Smooth muscle cell (in vitro differentiated cells): ENCODE measurements at regions not wholly inside any gene's neighbourhood (a gene's known extent, or its start where the extent isn't known, plus 50 kb on each side); places are given as distances from the start of the nearest gene placed in this dataset.
"Not testable (repeated sequence)": the region's sequence is repeated elsewhere in the genome, so short reads cannot be mapped to it uniquely, and the experiment has no call there.

Experiments
- DNase-seq: peaks from one replicate; lab custom pipeline; 2025; ENCODE audit not compliant: unreplicated experiment; lab: John Stamatoyannopoulos, UW
- H2AFZ ChIP-seq: fragments of 200-600 bp; sonication (generic); 2 replicates; pipeline ENCODE4 v1.6.0; 2016; ENCODE audit warnings: antibody characterized with exemption, low read depth, mild to moderate bottlenecking
- H3F3A ChIP-seq: fragments of 200-600 bp; sonication (generic); 2 replicates; pipeline ENCODE4 v1.6.0; 2017; ENCODE audit warnings: antibody characterized with exemption, low read depth
- H3K27ac ChIP-seq: fragments of 200-600 bp; sonication (generic); 2 replicates; pipeline ENCODE4 v1.5.1; 2016; ENCODE audit warnings: low read depth, mild to moderate bottlenecking
- H3K27me3 ChIP-seq: fragments of 200-600 bp; sonication (generic); 2 replicates; pipeline ENCODE4 v1.6.1; 2016; ENCODE audit warnings: low read depth, mild to moderate bottlenecking
- H3K36me3 ChIP-seq: fragments of 200-600 bp; sonication (generic); 2 replicates; pipeline ENCODE4 v1.5.1; 2016; ENCODE audit warnings: low read depth
- H3K4me1 ChIP-seq: fragments of 200-600 bp; sonication (generic); 2 replicates; pipeline ENCODE4 v1.5.1; 2016; ENCODE audit warnings: low read depth
- H3K4me2 ChIP-seq: fragments of 200-600 bp; sonication (generic); 2 replicates; pipeline ENCODE4 v1.6.0; 2016; ENCODE audit warnings: mild to moderate bottlenecking
- H3K4me3 ChIP-seq: fragments of 200-600 bp; sonication (generic); 2 replicates; pipeline ENCODE4 v1.5.1; 2016; ENCODE audit warnings: mild to moderate bottlenecking
- H3K79me2 ChIP-seq: fragments of 200-600 bp; sonication (generic); 2 replicates; pipeline ENCODE4 v1.6.0; 2016; ENCODE audit warnings: low read depth, mild to moderate bottlenecking
- H3K9ac ChIP-seq: fragments of 200-600 bp; sonication (generic); 2 replicates; pipeline ENCODE4 v1.6.0; 2016; ENCODE audit warnings: low read depth
- H3K9me3 ChIP-seq: fragments of 200-600 bp; sonication (generic); replicated peaks from 2 replicates; pipeline ENCODE4 v1.5.1; 2016; ENCODE audit warnings: low read depth
- H4K20me1 ChIP-seq: fragments of 200-600 bp; sonication (generic); 2 replicates; pipeline ENCODE4 v1.6.0; 2016; ENCODE audit warnings: low read depth
- CTCF ChIP-seq: fragments of 200-600 bp; sonication (generic); IDR thresholded peaks from 2 replicates; pipeline ENCODE4 v1.5.1; 2017; ENCODE audit warnings: borderline replicate concordance, mild to moderate bottlenecking, antibody characterized with exemption; ENCODE audit not compliant: insufficient read depth, poor library complexity, severe bottlenecking
- WGBS: methylation state at CpG from one replicate; pipeline ENCODE4 v1.1.7; 2016; ENCODE audit warnings: low lambda C conversion rate; 5-methylcytosine and 5-hydroxymethylcytosine counted together

GRCh38 chr14:71432334-71433110 lies 499.7 kb upstream of the RGS6 start:
- no peak overlapping the region for H3K27ac ChIP-seq
- no peaks in the 10 kb centered on the region for H3K27me3 ChIP-seq
- 86% methylated on average over 3 of the region's 3 CpGs for WGBS
- no peak overlapping the region for H3K4me2 ChIP-seq
- no peak for TF ChIP-seq CTCF
- H3K9me3 ChIP-seq = no peaks in the 10 kb centered on the region
- H2AFZ ChIP-seq = no peak overlapping the region
- DNase-seq = no peak
- no peaks in the 10 kb centered on the region for H3F3A ChIP-seq
- H3K4me1 ChIP-seq = no peaks in the 10 kb centered on the region
- peaks cover 84% of the 10 kb centered on the region for H3K79me2 ChIP-seq
- H3K4me3 ChIP-seq = no peak overlapping the region
- H3K36me3 ChIP-seq = no peaks in the 10 kb centered on the region
- H3K9ac ChIP-seq = no peak overlapping the region
- peaks cover 92% of the 10 kb centered on the region for H4K20me1 ChIP-seq

GRCh38 chr14:71433303-71433702 lies 498.9 kb upstream of the RGS6 start:
- Histone ChIP-seq H3K9ac (no peak overlapping the region), H3K4me2 (no peak overlapping the region), H3K36me3 (no peaks in the 10 kb centered on the region), H3K27me3 (no peaks in the 10 kb centered on the region), H2AFZ (no peak overlapping the region), H3F3A (no peaks in the 10 kb centered on the region), H3K27ac (no peak overlapping the region), H3K9me3 (no peaks in the 10 kb centered on the region), H4K20me1 (peaks cover 95% of the 10 kb centered on the region), H3K79me2 (peaks cover 82% of the 10 kb centered on the region), H3K4me1 (peaks cover 8% of the 10 kb centered on the region), H3K4me3 (no peak overlapping the region)
- no peak for TF ChIP-seq CTCF
- 98% methylated on average over 8 of the region's 8 CpGs for WGBS
- DNase-seq = no peak

- Histone ChIP-seq H3K4me1 (peaks cover 11% of the 10 kb centered on the region), H3K79me2 (peaks cover 75% of the 10 kb centered on the region), H4K20me1 (peaks cover 94% of the 10 kb centered on the region)
- not testable (repeated sequence) for H3K27me3 ChIP-seq, H3K4me2 ChIP-seq, H3K27ac ChIP-seq, H2AFZ ChIP-seq, H3K9ac ChIP-seq, H3K9me3 ChIP-seq, H3K4me3 ChIP-seq, DNase-seq, H3F3A ChIP-seq, H3K36me3 ChIP-seq
- 93% methylated on average over 2 of the region's 2 CpGs for WGBS
Measured at GRCh38 chr14:71435641-71436040, 496.6 kb upstream of the RGS6 start.

GRCh38 chr14:71437870-71438269 lies 494.4 kb upstream of the RGS6 start:
- Histone ChIP-seq H3K79me2 (peaks cover 75% of the 10 kb centered on the region), H3K4me3 (no peak overlapping the region), H3K27ac (no peak overlapping the region), H3F3A (no peaks in the 10 kb centered on the region), H3K4me2 (no peak overlapping the region), H3K36me3 (no peaks in the 10 kb centered on the region), H3K9me3 (no peaks in the 10 kb centered on the region), H3K4me1 (peaks cover 11% of the 10 kb centered on the region), H3K27me3 (no peaks in the 10 kb centered on the region), H3K9ac (no peak overlapping the region), H4K20me1 (peaks cover 90% of the 10 kb centered on the region), H2AFZ (no peak overlapping the region)
- no peak for DNase-seq
- TF ChIP-seq CTCF = no peak
- 68% methylated on average over 4 of the region's 4 CpGs for WGBS
